ENCODE measurements at regions not wholly inside any gene's neighbourhood (a gene's known extent, or its start where the extent isn't known, plus 50 kb on each side); places are given as distances from the start of the nearest gene placed in this dataset.

DNA sequence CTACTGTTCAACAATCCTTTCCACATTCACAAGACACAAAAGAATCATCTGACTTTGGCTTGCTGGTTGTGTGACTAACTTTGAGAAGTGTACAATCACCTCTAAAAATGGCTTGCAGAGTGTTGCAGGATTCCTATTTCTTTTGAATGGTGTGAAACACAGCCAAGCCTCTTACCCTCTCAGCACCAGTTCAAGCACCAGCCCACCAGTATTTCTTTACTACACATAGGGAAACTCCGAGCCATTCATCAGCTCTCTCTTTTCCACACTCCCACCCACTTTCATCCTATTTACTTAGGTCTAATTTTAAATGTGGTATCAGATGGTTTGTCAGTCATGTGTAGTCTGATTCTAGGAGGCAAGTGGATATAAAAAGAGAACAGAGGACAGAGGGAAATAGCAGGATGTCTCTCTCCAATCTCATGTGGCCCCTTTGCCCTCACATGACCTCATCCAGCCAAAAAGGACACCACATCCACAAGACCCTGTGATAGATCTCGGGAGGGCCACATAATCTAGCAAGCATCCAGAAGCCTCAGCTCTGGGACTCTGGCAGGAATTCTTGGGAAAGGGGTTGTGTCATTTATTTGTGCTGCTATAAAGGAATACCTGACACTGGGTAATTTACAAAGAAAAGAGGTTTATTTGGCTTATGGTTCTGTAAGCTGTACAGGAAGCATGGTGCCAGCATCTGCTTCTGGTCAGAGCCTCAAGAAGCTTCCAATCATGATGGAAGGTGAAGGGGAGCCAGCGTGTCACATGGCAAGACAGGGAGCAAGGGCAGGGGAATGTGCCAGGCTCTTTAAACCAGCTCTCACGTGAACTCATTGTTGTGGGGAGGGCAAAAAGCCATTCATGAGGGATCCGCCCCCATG, 66.8 kb upstream of the NEBL start:
- no peak for DNase-seq

DNA sequence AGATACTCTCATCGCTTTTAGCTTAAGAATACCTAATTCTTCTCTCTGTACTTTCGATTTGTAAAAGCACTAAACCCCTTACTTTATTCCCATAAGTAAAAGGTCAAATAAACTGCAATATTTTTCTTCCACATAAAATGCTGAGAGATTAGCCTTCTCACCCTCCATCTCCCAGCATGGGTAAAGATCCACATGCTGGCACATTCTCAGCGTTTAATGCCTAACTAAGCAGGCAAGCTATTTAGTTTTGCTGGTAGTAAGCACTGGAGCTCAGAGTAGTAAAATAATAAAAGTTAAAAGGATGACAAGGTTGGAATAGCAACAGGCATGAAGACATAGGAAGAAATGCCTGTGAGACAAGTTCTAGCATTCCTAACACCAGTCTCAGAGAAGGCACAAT, 65.9 kb upstream of the NEBL start:
- no peak for DNase-seq

DNA sequence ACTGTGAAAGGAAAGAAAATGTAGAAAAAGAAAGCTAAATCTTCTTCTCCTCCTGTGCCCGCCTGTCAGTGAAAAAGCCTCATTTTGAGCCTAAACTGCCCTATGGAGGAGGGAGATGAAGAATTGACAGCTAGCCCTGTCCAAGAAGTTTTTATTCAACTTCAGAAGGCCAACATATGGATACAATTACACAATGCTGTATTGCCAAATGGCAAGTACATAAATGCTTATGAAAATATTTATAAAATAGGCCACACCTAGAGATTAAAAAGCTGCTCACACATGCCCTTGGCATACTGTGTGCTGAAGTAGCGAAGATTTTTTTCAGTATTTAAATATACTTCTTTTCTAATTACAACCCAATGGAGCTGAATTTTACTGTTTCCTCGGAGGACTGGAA, 65.1 kb upstream of the NEBL start:
- no peak for DNase-seq

DNA sequence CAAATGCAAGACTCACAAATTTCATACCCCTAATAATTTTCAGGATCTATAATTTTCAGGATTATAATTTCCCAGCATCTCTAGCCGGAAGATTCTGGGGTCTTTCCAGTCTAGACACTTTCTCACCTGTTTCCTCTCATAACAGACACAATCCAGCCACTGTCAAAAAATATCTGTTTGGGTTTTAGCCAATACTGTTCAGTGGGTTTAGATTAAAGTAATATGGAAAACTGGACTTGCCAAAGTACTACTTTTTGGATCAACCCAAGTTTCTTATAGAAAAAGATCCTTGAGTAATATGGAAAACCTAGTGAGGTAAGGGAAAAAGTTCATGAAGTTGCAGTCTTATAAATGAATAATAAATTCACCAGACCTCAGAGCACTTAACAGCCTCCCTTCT, 62.1 kb upstream of the NEBL start:
- DNase-seq: no peak

DNA sequence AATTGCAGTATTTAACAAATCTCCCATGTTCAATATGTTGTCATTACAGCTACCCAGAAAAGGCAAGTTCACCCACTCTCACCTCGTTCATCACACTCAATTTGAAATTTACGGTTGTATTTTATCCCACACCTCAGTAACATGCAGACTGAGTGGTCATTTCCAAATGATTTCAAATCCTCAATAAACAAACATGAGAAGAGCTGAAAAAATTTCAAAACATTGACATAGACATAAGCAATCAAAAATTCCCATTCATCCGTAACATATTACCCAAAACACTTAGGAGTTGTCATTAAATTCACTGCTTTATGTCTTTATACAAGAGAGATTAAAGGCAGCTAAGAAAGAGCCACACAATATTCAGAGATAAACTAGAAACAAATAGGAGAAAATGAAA, 61.7 kb upstream of the NEBL start:
- DNase-seq: no peak

DNA sequence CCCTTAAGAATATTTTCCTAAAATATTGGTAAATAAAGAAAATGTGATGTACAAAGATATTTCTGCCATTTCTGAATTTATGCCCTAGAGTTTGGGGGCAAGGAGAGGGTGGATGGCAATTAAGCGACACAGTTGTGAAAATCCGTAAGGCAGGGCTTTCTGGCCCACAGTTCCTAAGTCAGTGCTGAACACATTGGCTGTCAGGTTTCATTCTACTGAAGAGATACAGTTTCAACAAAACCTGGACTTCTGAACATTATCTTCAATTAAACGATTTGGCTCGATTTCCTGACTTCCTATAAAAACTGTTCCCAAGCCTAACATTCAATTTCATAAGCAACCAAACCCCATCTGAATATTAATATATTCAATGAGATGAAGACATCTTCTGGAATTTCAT, 61.1 kb upstream of the NEBL start:
- DNase-seq: no peak

DNA sequence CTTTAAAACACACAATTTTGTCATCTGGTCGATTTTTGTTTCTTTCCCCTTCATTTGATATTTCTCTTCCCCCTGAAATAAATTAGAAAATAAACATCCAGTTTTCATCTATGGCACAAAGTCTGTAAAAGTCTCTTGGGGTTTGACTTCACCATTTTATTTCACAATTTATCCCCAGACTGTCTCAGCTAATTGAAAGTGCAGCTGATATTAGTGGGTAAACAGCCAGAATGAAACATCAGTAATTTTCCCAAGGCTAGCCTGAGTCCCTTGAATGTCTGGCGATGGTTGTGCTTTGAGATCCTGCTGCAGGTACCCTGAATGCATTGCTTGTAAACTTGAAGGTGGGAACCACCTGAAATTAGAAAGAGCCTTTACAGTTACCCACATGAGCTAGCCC, 60.6 kb upstream of the NEBL start:
- DNase-seq: no peak

DNA sequence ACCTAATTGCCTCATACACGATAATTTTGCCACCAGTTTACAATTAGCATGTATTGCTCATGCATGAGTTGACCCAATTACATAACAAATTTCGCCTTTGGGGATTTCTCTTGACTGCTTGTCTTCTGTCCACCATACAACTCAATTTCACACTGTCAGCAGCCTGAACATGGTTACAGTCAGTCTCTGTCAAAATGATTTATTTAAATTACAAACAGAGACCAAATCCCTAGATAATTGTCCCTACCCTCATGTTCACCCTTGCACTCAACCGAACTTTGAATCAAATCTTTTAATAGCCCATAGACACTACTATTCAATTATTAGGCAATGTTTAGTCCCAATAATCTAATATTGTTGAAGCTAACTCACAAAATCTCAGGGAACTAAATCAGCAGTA, 59.7 kb upstream of the NEBL start:
- no peak for DNase-seq

DNA sequence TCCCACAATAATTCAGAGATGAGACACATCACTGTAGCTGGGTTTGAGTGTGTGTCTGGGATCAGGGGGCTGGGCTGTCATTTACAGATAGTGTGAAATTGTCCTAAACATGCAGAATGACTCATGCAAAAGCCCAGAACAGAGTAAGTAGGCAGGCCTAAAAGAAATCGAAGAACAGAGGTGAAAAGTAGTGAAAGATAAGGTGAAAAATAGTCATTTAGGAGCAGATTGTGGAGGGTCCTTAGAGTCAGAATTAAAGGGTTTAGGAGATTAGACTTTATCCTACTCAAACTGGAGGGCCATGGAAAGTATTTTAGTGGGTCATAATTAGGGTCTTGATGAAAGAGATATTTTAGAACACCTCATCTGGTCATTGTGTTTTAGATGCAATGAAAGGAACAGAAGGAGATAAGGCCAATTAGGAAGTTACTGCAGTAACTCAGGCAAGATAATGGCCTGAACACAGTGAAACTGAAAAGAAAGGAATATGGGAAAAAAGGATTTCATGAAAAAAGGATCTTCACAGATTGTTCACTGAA, 58.3 kb upstream of the NEBL start:
- DNase-seq: no peak

DNA sequence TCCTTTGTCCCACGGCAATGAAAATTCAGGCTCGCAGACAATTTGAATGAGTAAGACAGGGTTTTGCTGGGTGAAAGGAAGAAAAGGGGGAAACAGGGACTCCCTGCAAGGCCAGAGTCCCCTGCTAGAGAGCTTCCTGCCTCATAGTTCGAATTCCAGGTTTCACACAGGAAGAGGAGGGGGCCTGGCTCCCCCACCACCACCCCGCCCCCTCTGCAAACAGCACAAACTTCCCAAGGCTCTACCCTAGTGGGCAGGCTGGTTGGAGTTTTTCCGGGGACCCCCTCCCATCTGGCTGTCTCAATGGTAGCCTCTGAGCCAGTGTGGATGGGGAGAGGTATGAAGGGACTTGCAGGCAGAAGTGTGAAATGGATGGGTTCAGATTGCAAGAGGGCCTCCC, 57.4 kb upstream of the NEBL start:
- DNase-seq: no peak

DNA sequence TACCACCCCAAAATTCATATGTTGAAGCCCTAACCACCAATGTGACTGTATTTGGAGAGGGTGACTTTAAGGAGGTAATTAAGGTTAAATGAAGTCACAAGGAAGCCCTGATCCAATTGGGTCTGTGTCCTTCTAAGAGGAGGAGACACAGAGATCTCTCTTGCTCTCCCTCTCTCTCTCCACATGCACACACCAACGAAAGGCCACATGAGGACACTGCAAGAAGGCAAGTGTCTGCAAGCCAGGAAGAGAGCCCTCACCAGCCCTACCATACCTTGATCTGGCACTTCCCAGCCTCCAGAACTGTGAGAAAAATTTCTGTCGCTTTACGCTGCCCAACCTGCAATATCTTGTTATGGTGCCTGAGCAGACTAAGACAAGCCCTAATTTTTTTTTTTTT, 56.0 kb upstream of the NEBL start:
- DNase-seq: no peak

DNA sequence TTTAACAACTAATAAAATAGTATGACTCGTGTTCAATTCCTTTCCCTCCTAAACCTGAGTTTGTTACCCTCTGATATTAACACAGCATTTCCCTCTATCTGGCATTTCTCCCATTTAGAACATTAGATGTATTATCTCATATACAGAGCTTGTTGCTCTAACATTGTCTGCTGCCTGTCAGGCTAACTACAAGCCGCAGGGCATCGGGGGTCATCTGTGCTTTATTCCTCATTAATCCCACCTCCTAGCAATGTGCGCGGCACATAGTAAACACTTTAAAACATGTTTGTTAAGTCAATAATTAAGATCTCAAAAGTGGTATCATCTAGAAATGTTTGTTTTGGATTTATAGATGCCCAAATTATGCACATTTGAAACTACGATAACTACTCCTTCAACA, 52.9 kb upstream of the NEBL start:
- DNase-seq: no peak

DNA sequence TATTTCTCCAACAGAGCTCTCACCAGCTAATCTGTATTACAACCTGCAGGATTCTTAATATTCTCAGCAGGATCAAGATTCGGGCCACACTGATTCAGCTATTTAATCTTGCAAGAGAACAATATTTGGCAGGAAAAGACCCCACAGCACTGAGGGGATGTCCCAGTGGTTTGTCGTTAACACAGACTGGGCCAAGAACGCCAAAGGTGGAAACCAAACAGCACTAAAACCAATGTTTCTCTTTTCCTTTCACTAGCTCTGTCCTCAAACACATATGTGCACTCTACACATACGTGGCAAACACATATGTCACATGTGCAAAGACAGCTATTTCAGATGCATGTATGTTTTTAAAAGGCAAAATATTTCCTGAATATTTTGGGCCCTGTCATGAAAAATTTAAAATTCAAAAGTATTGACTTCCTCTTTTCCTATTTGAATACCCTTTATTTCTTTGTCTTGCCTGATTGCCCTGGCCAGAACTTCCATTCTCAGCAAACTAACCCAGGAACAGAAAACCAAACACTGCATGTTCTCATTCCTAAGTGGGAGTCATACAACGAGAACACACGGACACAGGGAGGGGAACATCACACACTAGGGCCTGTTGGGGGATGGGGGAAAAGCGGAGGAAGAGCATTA, 51.7 kb upstream of the NEBL start:
- DNase-seq: no peak

All from central memory CD4-positive, alpha-beta T cell (primary cell).